IPS-18c (cell line): ENCODE measurements at regions not wholly inside any gene's neighbourhood (a gene's known extent, or its start where the extent isn't known, plus 50 kb on each side); places are given as distances from the start of the nearest gene placed in this dataset.

Experiments used
- H3K4me3 ChIP-seq: 2 replicates; pipeline ENCODE4 v1.7.0; 2013; ENCODE audit warnings: low read depth, mild to moderate bottlenecking, low read length, moderate library complexity; ENCODE audit not compliant: insufficient read depth
- H3K9me3 ChIP-seq: one replicate; pipeline ENCODE4 v1.6.1; 2013; ENCODE audit warnings: mild to moderate bottlenecking, low read length, moderate library complexity; ENCODE audit not compliant: control insufficient read depth, insufficient read depth

DNA sequence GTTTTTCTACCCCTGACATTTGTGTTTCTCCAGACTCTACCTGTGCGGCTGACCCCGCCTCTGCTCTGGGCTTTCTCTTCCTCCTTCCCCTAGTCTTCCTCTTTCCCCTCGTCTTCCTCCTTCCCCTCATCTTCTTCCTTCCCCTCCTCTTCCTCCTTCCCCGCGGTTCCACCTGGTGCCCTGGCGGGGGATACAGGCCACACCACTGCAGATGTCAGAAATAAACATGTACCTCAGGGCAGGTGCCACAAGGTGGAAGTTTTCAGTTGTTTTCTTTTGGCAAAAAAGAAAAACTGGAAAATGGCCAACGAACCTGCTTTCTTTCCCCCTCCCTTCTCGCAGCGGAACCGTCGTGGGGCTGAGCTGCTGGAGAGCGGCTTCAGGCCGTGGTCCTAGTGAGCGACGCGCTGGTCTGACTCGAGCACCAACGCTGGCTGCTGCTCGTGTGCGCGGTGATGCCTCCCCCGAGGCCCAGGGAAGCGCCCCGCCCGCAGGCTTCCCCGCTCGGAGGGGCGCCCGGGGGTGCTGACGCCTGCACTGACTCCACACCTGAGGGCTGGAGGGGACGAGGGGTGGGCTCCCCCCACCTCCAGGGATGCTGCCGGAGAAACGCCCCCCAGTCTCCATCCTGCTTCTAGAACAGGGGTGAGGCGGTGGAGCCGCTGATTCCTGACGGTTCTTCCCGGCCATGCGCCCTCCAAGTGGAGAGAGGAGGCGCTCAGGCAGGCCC, 83.7 kb upstream of the ZNF516 start:
- no peaks in the 10 kb centered on the region for H3K9me3 ChIP-seq
- H3K4me3 ChIP-seq, result no peak overlapping the region

- H3K4me3 ChIP-seq, result no peak overlapping the region
- no peaks in the 10 kb centered on the region for H3K9me3 ChIP-seq
Measured at GRCh38 chr18:76573325-76574025, 78.4 kb upstream of the ZNF516 start.

DNA sequence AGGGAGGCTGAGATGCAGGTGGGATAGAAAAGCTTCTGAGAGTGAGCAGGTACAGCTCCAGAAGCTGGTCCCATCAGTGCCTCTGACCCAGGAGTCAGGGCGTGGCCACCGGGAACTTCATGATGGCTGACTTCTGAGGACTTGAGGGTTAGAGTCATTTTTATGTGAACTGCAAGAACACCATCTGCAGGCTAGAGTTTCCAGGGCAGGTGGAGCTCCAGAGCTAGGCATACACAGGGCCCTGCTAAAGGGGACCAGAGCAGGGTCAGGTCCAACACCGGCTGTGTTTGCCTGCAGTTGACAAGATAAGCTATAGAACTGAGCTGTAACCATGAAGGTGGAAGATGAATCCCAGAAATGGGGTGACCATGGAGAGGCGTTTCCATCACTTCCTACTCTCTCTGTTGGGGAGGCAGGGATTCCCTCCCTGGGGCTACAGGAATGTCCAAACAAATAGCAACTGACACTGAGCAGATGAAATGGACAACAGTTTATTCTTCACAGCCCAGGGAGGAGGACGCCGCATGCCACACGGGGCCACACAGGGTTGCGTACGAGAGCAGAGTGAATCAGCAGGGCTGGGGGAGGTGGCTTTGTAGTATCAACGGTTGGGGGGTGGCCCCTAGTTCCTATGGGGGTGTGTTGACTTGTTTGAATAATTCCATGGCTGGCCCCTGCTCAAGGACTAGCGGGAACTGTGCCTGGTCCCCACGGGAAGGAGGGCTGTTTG, 77.6 kb upstream of the ZNF516 start:
- no peaks in the 10 kb centered on the region for H3K9me3 ChIP-seq
- no peak overlapping the region for H3K4me3 ChIP-seq

- H3K4me3 ChIP-seq, result no peak overlapping the region
- peaks cover 3% of the 10 kb centered on the region for H3K9me3 ChIP-seq
Measured at GRCh38 chr18:76571689-76572088, 76.6 kb upstream of the ZNF516 start.

GRCh38 chr18:76570856-76571255, 75.8 kb upstream of the ZNF516 start:
- Histone ChIP-seq H3K4me3 (no peak overlapping the region), H3K9me3 (peaks cover 3% of the 10 kb centered on the region)

- Histone ChIP-seq H3K9me3 (peaks cover 3% of the 10 kb centered on the region), H3K4me3 (no peak overlapping the region)
Measured at GRCh38 chr18:76569644-76570419, 74.8 kb upstream of the ZNF516 start.

GRCh38 chr18:76568731-76569130, 73.7 kb upstream of the ZNF516 start:
- Histone ChIP-seq H3K4me3 (no peak overlapping the region), H3K9me3 (peaks cover 3% of the 10 kb centered on the region)

DNA sequence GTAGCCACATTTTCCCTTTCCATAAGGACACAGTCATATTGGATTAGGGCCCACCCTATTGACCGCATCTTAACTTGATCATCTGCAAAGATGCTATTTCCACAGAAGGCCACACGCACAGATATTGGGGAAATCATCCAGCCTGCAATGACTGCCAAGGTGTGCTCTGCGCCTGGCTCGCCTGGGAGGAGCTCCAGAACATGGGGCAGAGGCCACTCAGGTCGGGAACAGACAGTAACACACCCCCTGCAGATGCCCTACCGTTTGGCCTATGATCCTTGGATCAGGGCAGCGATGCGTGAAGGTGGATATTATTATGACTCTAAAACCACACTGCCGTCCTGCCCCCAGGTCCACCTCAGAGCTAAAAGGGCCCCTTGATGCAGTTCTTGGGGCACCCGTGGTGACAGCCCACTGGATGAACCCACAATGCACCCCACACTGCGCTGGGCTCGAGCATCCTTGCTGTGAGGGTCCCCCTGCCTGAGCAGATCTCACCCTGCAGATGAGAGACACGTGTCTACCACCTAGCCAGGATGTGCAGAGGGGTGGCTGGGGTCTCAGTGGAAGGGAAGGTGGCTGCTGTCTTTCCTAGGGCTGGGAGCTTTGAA, 72.9 kb upstream of the ZNF516 start:
- Histone ChIP-seq H3K9me3 (peaks cover 3% of the 10 kb centered on the region), H3K4me3 (no peak overlapping the region)

DNA sequence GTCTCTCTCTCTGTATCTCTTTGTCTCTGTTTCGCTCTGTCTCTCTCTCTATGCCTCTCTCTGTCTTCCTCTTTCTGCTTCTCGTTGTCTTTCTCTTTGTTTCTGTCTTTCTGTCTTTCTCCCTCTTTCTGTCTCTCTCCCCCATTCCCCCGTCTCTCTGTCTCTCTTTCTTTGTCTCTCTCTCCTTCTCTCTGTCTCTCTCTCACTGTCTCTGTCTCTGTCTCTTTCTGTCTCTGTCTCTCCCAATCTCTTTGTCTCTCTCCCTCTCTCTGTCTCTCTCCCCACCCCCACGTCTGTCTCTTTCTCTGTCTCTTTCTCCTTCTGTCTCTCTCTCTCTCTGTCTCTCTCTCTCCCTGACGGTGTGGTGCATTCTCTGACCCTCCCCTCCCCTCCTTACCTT, 71.9 kb upstream of the ZNF516 start:
- peaks cover 3% of the 10 kb centered on the region for H3K9me3 ChIP-seq
- no peak overlapping the region for H3K4me3 ChIP-seq

- Histone ChIP-seq H3K9me3 (peaks cover 3% of the 10 kb centered on the region), H3K4me3 (no peak overlapping the region; the same call in 1 of the 2 replicates)
Measured at GRCh38 chr18:76565238-76566173, 70.5 kb upstream of the ZNF516 start.

DNA sequence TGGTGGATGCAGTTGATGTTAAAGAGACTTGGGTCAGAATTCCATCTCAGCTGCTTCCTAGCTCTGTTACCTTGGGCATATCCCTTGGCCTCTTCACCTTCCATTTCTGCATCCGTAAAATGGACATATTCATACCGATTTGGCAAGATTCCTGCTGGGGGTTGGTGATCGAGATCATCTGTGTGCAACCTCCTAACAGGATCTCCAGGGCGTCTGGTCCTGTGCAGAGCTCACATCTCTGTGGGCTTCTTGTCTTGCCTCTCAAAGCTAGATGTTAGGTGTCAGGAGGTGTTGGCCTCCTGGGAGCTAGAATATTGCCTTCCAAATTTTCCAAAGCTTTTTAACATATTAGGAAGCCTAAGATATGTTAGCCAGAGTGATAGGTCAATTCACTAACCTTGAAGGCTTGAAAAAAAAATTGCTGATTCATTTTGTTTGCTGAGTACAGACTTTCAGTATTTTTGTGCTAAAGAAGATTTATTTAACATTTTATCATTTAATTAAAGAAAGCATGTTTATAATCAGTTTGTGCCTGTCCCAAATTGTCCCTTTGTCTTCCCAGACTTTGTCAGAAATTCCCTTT, 69.7 kb upstream of the ZNF516 start:
- Histone ChIP-seq H3K4me3 (no peak overlapping the region), H3K9me3 (peaks cover 3% of the 10 kb centered on the region)

DNA sequence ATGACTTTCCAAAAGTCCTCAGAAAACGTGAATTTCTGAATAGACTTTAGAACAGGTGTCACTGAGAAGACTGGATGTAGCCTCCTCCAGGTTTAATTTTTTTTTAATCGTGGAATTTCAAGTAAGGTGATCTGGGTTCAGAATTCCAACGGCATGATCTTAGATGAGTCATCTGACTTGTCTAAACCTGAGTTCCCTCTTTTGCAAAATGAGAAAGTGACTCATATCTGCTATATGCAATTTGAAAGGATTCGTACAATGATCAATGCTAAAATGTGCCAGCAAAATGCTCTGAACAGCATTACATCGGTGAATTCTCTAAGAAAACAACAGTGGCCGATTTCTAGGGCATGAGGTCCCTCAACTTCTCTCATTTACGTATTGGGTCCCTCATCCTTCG, 69.1 kb upstream of the ZNF516 start:
- peaks cover 3% of the 10 kb centered on the region for H3K9me3 ChIP-seq
- no peak overlapping the region for H3K4me3 ChIP-seq

- no peak overlapping the region for H3K4me3 ChIP-seq
- peaks cover 3% of the 10 kb centered on the region for H3K9me3 ChIP-seq
Measured at GRCh38 chr18:76562286-76563122, 67.5 kb upstream of the ZNF516 start.

DNA sequence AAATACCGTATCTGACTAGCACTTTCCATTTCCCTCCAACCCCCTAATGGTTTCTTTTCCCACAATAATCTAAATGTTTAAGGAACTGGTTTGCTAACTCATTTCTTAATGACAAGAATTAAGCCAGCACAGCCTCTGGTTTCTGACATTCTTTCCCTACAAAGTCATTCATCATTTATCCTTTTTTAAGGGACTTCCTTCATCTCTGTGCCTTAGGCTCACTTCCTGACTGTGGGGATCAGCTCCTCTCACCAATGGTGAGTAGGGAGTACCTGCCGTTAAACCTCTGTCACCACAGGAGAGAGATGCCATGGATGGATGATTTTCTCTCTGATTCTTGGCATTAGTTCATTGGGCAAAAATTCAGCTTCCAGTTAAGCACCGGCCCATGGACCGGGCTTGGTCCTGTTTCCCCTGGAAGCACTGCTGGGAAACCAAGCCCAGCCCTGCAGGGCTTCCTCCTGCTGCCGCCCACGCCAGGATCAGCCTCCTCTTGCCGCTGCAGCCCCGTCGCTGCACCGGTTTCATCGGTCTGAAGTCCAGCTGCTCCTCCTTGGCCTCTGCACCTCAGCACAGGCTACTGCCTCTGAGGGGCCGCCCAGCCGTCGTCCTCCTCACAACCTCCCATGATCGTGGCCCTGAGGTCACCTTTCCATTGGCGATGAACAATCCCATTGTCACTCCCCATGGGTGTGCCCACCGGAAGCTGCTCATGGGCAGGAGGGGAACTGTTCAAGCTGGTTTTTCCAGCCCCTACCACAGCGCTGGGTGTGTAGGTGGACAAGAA, 64.0 kb upstream of the ZNF516 start:
- no peaks in the 10 kb centered on the region for H3K9me3 ChIP-seq
- H3K4me3 ChIP-seq, result no peak overlapping the region
